ENCODE measurements at regions not wholly inside any gene's neighbourhood (a gene's known extent, or its start where the extent isn't known, plus 50 kb on each side); places are given as distances from the start of the nearest gene placed in this dataset.

GRCh38 chr3:151024339-151024738 lies 51.8 kb upstream of the CLRN1 start:
- H4K8ac ChIP-seq (ENCODE audit: low read depth, low read length) = no peak overlapping the region
- no peak overlapping the region for H2BK120ac ChIP-seq (ENCODE audit: low read depth, low read length)
- H3K4ac ChIP-seq (ENCODE audit: low read depth, low read length) = no peak overlapping the region
- H3K9ac ChIP-seq (ENCODE audit: low read length) = no peak overlapping the region
- no peaks in the 10 kb centered on the region for H3K79me1 ChIP-seq (ENCODE audit: low read length)
- H3K4me2 ChIP-seq (ENCODE audit: low read length) = no peak overlapping the region
- H3K27ac ChIP-seq (ENCODE audit: low read depth, low read length) = no peak overlapping the region
- H3K4me3 ChIP-seq (ENCODE audit: low read length) = no peak overlapping the region
- no peaks in the 10 kb centered on the region for H3K4me1 ChIP-seq (ENCODE audit: control insufficient read depth, low read depth, low read length)
- H2BK15ac ChIP-seq (replicated peaks; ENCODE audit: low read depth) = no peak overlapping the region
- no peak overlapping the region for H3K18ac ChIP-seq (ENCODE audit: low read length)
- no peak overlapping the region for H4K5ac ChIP-seq (ENCODE audit: low read length)
- H3K27me3 ChIP-seq (ENCODE audit: insufficient read depth, low read length, poor library complexity) = no peaks in the 10 kb centered on the region
- no peak overlapping the region for H2AK5ac ChIP-seq (ENCODE audit: low read length)
- no peaks in the 10 kb centered on the region for H3K79me2 ChIP-seq (ENCODE audit: control insufficient read depth, insufficient read depth, low read length)
- DNase-seq = no peak
- H3K23ac ChIP-seq (ENCODE audit: low read length) = no peak overlapping the region
- no peaks in the 10 kb centered on the region for H3K36me3 ChIP-seq (ENCODE audit: control insufficient read depth, insufficient read depth, low read length)
- no peak overlapping the region for H3K56ac ChIP-seq (ENCODE audit: low read length)
- no peak overlapping the region for H2BK5ac ChIP-seq (ENCODE audit: low read length)

- H3K18ac ChIP-seq (ENCODE audit: low read length) = no peak overlapping the region
- H2BK120ac ChIP-seq (ENCODE audit: low read depth, low read length) = no peak overlapping the region
- no peak overlapping the region for H3K23ac ChIP-seq (ENCODE audit: low read length)
- DNase-seq = peak; percentile 18
- H2BK15ac ChIP-seq (replicated peaks; ENCODE audit: low read depth) = no peak overlapping the region
- no peak overlapping the region for H3K9ac ChIP-seq (ENCODE audit: low read length)
- H3K56ac ChIP-seq (ENCODE audit: low read length) = no peak overlapping the region
- no peak overlapping the region for H4K5ac ChIP-seq (ENCODE audit: low read length)
- H3K4me1 ChIP-seq (ENCODE audit: control insufficient read depth, low read depth, low read length) = no peaks in the 10 kb centered on the region
- H3K79me1 ChIP-seq (ENCODE audit: low read length) = no peaks in the 10 kb centered on the region
- H3K27ac ChIP-seq (ENCODE audit: low read depth, low read length) = no peak overlapping the region
- no peak overlapping the region for H3K4me2 ChIP-seq (ENCODE audit: low read length)
- no peak overlapping the region for H4K8ac ChIP-seq (ENCODE audit: low read depth, low read length)
- H2AK5ac ChIP-seq (ENCODE audit: low read length) = no peak overlapping the region
- no peaks in the 10 kb centered on the region for H3K36me3 ChIP-seq (ENCODE audit: control insufficient read depth, insufficient read depth, low read length)
- no peak overlapping the region for H3K4me3 ChIP-seq (ENCODE audit: low read length)
- no peaks in the 10 kb centered on the region for H3K79me2 ChIP-seq (ENCODE audit: control insufficient read depth, insufficient read depth, low read length)
- WGBS (ENCODE audit: extremely low coverage, insufficient coverage, low lambda C conversion rate) = no CpG with 5 or more reads among the region's 2 CpGs
- H3K4ac ChIP-seq (ENCODE audit: low read depth, low read length) = no peak overlapping the region
- H2BK5ac ChIP-seq (ENCODE audit: low read length) = no peak overlapping the region
- no peaks in the 10 kb centered on the region for H3K27me3 ChIP-seq (ENCODE audit: insufficient read depth, low read length, poor library complexity)
These were observed 51.2 kb upstream of the MED12L start for GRCh38 chr3:151034303-151034702.

GRCh38 chr3:151035072-151035471 lies 50.4 kb upstream of the MED12L start:
- H3K36me3 ChIP-seq (ENCODE audit: control insufficient read depth, insufficient read depth, low read length) = no peaks in the 10 kb centered on the region
- no peak overlapping the region for H2BK120ac ChIP-seq (ENCODE audit: low read depth, low read length)
- no peak overlapping the region for H3K23ac ChIP-seq (ENCODE audit: low read length)
- H2AK5ac ChIP-seq (ENCODE audit: low read length) = no peak overlapping the region
- H3K4me3 ChIP-seq (ENCODE audit: low read length) = no peak overlapping the region
- H3K4me2 ChIP-seq (ENCODE audit: low read length) = no peak overlapping the region
- WGBS (ENCODE audit: extremely low coverage, insufficient coverage, low lambda C conversion rate) = 100% methylated on average over 3 of the region's 5 CpGs
- H4K5ac ChIP-seq (ENCODE audit: low read length) = no peak overlapping the region
- peak; percentile 50 for DNase-seq
- no peaks in the 10 kb centered on the region for H3K27me3 ChIP-seq (ENCODE audit: insufficient read depth, low read length, poor library complexity)
- no peak overlapping the region for H3K27ac ChIP-seq (ENCODE audit: low read depth, low read length)
- H3K4ac ChIP-seq (ENCODE audit: low read depth, low read length) = no peak overlapping the region
- H3K79me2 ChIP-seq (ENCODE audit: control insufficient read depth, insufficient read depth, low read length) = no peaks in the 10 kb centered on the region
- no peak overlapping the region for H2BK15ac ChIP-seq (replicated peaks; ENCODE audit: low read depth)
- no peak overlapping the region for H3K9ac ChIP-seq (ENCODE audit: low read length)
- H2BK5ac ChIP-seq (ENCODE audit: low read length) = no peak overlapping the region
- H3K56ac ChIP-seq (ENCODE audit: low read length) = no peak overlapping the region
- H3K4me1 ChIP-seq (ENCODE audit: control insufficient read depth, low read depth, low read length) = no peaks in the 10 kb centered on the region
- no peaks in the 10 kb centered on the region for H3K79me1 ChIP-seq (ENCODE audit: low read length)
- H3K18ac ChIP-seq (ENCODE audit: low read length) = no peak overlapping the region
- no peak overlapping the region for H4K8ac ChIP-seq (ENCODE audit: low read depth, low read length)

Measured in mesendoderm (in vitro differentiated cells).